H1 (cell line): ENCODE measurements at regions not wholly inside any gene's neighbourhood (a gene's known extent, or its start where the extent isn't known, plus 50 kb on each side); places are given as distances from the start of the nearest gene placed in this dataset.

Experiments used
- CTCF ChIA-PET: fragments of 300-600 bp; sonication (Branson Sonifier 250); formaldehyde crosslinking; loops from one replicate; lab custom pipeline; 2021; ENCODE audit not compliant: partially characterized antibody; lab: Charles Lee
- POLR2A ChIA-PET: fragments of 300-600 bp; sonication (Branson Sonifier 250); formaldehyde crosslinking; loops from one replicate; lab custom pipeline; 2021; ENCODE audit warnings: inconsistent platforms; ENCODE audit not compliant: partially characterized antibody; lab: Charles Lee
- DNase-seq, 2 experiments: peaks; one replicate each; pipeline versions ENCODE4 v3.0.0 to v3.0.0-alpha.2; 2010 to 2022; ENCODE audit warnings: low spot score in 2 of 2, low read depth in 1 of 2, mixed read lengths in 1 of 2
- FAIRE-seq: peaks from 2 replicates; lab custom pipeline; 2011; peaks lifted over from hg19 to GRCh38; lab: Jason Lieb, UNC
- H2AFZ ChIP-seq: 2 replicates; pipeline ENCODE4 v1.8.1; 2012; ENCODE audit warnings: low read length, inconsistent platforms
- H2AK5ac ChIP-seq: 2 replicates; pipeline ENCODE4 v1.6.1; 2013; ENCODE audit warnings: low read depth, low read length
- H2BK120ac ChIP-seq: replicated peaks from 2 replicates; pipeline ENCODE3; 2013; ENCODE audit warnings: low read depth, low read length, inconsistent platforms
- H2BK12ac ChIP-seq: 2 replicates; pipeline ENCODE4 v1.6.1; 2013; ENCODE audit warnings: low read depth, low read length
- H2BK15ac ChIP-seq: 2 replicates; pipeline ENCODE4 v1.6.1; 2013; ENCODE audit warnings: low read length
- H2BK20ac ChIP-seq: 2 replicates; pipeline ENCODE4 v1.6.1; 2013; ENCODE audit warnings: low read length
- H2BK5ac ChIP-seq: 2 replicates; pipeline ENCODE4 v1.6.1; 2013; ENCODE audit warnings: low read depth, low read length
- H3K14ac ChIP-seq: 2 replicates; pipeline ENCODE4 v1.6.1; 2013; ENCODE audit warnings: inconsistent platforms; ENCODE audit not compliant: insufficient read length
- H3K18ac ChIP-seq: 2 replicates; pipeline ENCODE4 v1.6.1; 2013; ENCODE audit warnings: low read length; ENCODE audit errors: extremely low read depth
- H3K23ac ChIP-seq: 2 replicates; pipeline ENCODE4 v1.6.1; 2013; ENCODE audit warnings: inconsistent platforms; ENCODE audit not compliant: insufficient read length
- H3K23me2 ChIP-seq: 2 replicates; pipeline ENCODE4 v1.6.1; 2013; ENCODE audit warnings: low read depth, low read length
- H3K27ac ChIP-seq: 2 replicates; pipeline ENCODE4 v1.6.1; 2011; ENCODE audit warnings: low read depth, low read length, inconsistent platforms
- H3K27me3 ChIP-seq, 4 experiments: replicated peaks in 1 of 4; 1 replicate in 1 of 4; 2 replicates in 3 of 4; pipeline versions ENCODE4 v1.6.1 to v1.8.1; 2011 to 2013; ENCODE audit warnings: low read length in 3 of 4, mild to moderate bottlenecking in 3 of 4, inconsistent platforms in 2 of 4, mixed read lengths in 2 of 4, moderate library complexity in 1 of 4; ENCODE audit not compliant: control insufficient read depth in 3 of 4, insufficient read depth in 3 of 4; ENCODE audit errors: extremely low read depth in 1 of 4
- H3K36me3 ChIP-seq, 4 experiments: 2 replicates each; pipeline versions ENCODE4 v1.6.1 to v1.8.1; 2011 to 2013; ENCODE audit warnings: mild to moderate bottlenecking in 4 of 4, low read length in 3 of 4, moderate library complexity in 2 of 4, control low read depth in 1 of 4, inconsistent platforms in 1 of 4; ENCODE audit not compliant: insufficient read depth in 4 of 4, control insufficient read depth in 2 of 4
- H3K4ac ChIP-seq: replicated peaks from 2 replicates; pipeline ENCODE3; 2013; ENCODE audit warnings: low read length, low read depth, mixed read lengths, inconsistent platforms; ENCODE audit not compliant: insufficient read length
- H3K4me1 ChIP-seq, 4 experiments: replicated peaks in 1 of 4; 1 replicate in 1 of 4; 2 replicates in 3 of 4; pipeline versions ENCODE4 v1.6.1 to v1.8.1; 2011 to 2013; ENCODE audit warnings: low read length in 3 of 4, inconsistent platforms in 2 of 4, mixed read lengths in 1 of 4; ENCODE audit not compliant: insufficient read depth in 4 of 4, control insufficient read depth in 3 of 4
- H3K4me2 ChIP-seq, 2 experiments: 2 replicates each; pipeline versions ENCODE4 v1.6.1 to v1.8.1; 2011 to 2013; ENCODE audit warnings: low read depth in 2 of 2, low read length in 2 of 2, control low read depth in 1 of 2, inconsistent platforms in 1 of 2, mild to moderate bottlenecking in 1 of 2; ENCODE audit not compliant: insufficient read depth in 1 of 2
- H3K4me3 ChIP-seq, 4 experiments: fragments of 200-600, 300-600 bp in 1 of 4; sonication (generic), shearing (Covaris generic), sonication (Bioruptor Twin) in 1 of 4; 2 replicates each; pipeline versions ENCODE4 v1.5.1 to v1.8.1; 2011 to 2016; ENCODE audit warnings: low read length in 4 of 4, low read depth in 3 of 4, control low read depth in 2 of 4, inconsistent platforms in 2 of 4, mild to moderate bottlenecking in 2 of 4, mixed read lengths in 1 of 4, moderate library complexity in 1 of 4; ENCODE audit not compliant: insufficient read depth in 2 of 4; ENCODE audit errors: extremely low read depth in 1 of 4
- H3K56ac ChIP-seq: replicated peaks from 2 replicates; pipeline ENCODE3; 2013; ENCODE audit warnings: low read depth, mild to moderate bottlenecking, mixed read lengths, low read length, inconsistent platforms; ENCODE audit not compliant: insufficient read length
- H3K79me1 ChIP-seq: 2 replicates; pipeline ENCODE4 v1.6.1; 2013; ENCODE audit warnings: low read depth, low read length, control low read depth
- H3K79me2 ChIP-seq, 2 experiments: 2 replicates each; pipeline versions ENCODE4 v1.6.1 to v1.8.1; 2012 to 2013; ENCODE audit warnings: low read length in 2 of 2, mild to moderate bottlenecking in 2 of 2, inconsistent platforms in 1 of 2; ENCODE audit not compliant: insufficient read depth in 2 of 2, control insufficient read depth in 1 of 2
- H3K9ac ChIP-seq, 4 experiments: replicated peaks in 1 of 4; 1 replicate in 1 of 4; 2 replicates in 3 of 4; pipeline versions ENCODE4 v1.6.1 to v1.8.1; 2011 to 2013; ENCODE audit warnings: low read depth in 3 of 4, low read length in 3 of 4, control low read depth in 2 of 4, mild to moderate bottlenecking in 2 of 4, moderate library complexity in 2 of 4, inconsistent platforms in 1 of 4; ENCODE audit errors: extremely low read depth in 1 of 4
- H3K9me3 ChIP-seq, 2 experiments: 2 replicates each; pipeline versions ENCODE4 v1.6.1 to v1.8.1; 2012 to 2013; ENCODE audit warnings: mild to moderate bottlenecking in 2 of 2, moderate library complexity in 2 of 2, control low read depth in 1 of 2, inconsistent platforms in 1 of 2, low read depth in 1 of 2, low read length in 1 of 2, mixed read lengths in 1 of 2; ENCODE audit not compliant: insufficient read depth in 2 of 2
- H4K20me1 ChIP-seq, 2 experiments: replicated peaks in 1 of 2; 2 replicates each; pipeline versions ENCODE3 to v1.8.1; 2011 to 2013; ENCODE audit warnings: inconsistent platforms in 2 of 2, low read length in 2 of 2, mild to moderate bottlenecking in 1 of 2; ENCODE audit not compliant: insufficient read depth in 2 of 2, control insufficient read depth in 1 of 2
- H4K5ac ChIP-seq: 2 replicates; pipeline ENCODE4 v1.6.1; 2013; ENCODE audit warnings: low read length, low read depth, mixed read lengths, inconsistent platforms; ENCODE audit not compliant: insufficient read length
- H4K8ac ChIP-seq: 2 replicates; pipeline ENCODE4 v1.8.0; 2013; ENCODE audit warnings: mild to moderate bottlenecking, moderate library complexity, low read length, inconsistent platforms; ENCODE audit not compliant: insufficient read depth; ENCODE audit errors: extremely low read depth
- H4K91ac ChIP-seq: replicated peaks from 2 replicates; pipeline ENCODE3; 2013; ENCODE audit warnings: low read length, mixed read lengths, inconsistent platforms; ENCODE audit not compliant: insufficient read length
- CBX5 ChIP-seq: fragments of 300-800, 300-1000 bp; sonication (generic); IDR thresholded peaks from 2 replicates; pipeline ENCODE4 v1.7.1; 2016; ENCODE audit warnings: antibody characterized with exemption, low read length, low read depth
- CHD2 ChIP-seq: IDR thresholded peaks from 2 replicates; pipeline ENCODE4 v1.6.1; 2012; ENCODE audit warnings: low read length, improper control_type of control experiment
- EZH2 ChIP-seq: fragments of 200-600 bp; sonication (generic); IDR thresholded peaks from 2 replicates; pipeline ENCODE4 v1.7.1; 2012; ENCODE audit warnings: low read depth, mild to moderate bottlenecking, moderate library complexity, low read length, inconsistent platforms; ENCODE audit not compliant: severe bottlenecking
- FOSL1 ChIP-seq: IDR thresholded peaks from 2 replicates; pipeline ENCODE4 v1.6.1; 2011; ENCODE audit warnings: mild to moderate bottlenecking, low read depth, low read length, moderate library complexity; ENCODE audit not compliant: insufficient read depth
- GABPA ChIP-seq: IDR thresholded peaks from 2 replicates; pipeline ENCODE4 v1.6.1; 2011; ENCODE audit warnings: mild to moderate bottlenecking, low read length, moderate library complexity, borderline replicate concordance; ENCODE audit not compliant: insufficient read depth
- NRF1 ChIP-seq: IDR thresholded peaks from 2 replicates; pipeline ENCODE4 v1.6.1; 2011; ENCODE audit warnings: mild to moderate bottlenecking, low read depth, low read length, improper control_type of control experiment
- POLR2A ChIP-seq, 2 experiments: IDR thresholded peaks; 1 replicate in 1 of 2; 2 replicates in 1 of 2; pipeline ENCODE4 v1.6.1; 2011; ENCODE audit warnings: low read depth in 2 of 2, low read length in 2 of 2, mild to moderate bottlenecking in 2 of 2; ENCODE audit errors: control extremely low read depth in 1 of 2
- POU5F1 ChIP-seq: IDR thresholded peaks from 2 replicates; pipeline ENCODE4 v1.6.1; 2011; ENCODE audit warnings: low read depth, mild to moderate bottlenecking, low read length, moderate library complexity
- RBBP5 ChIP-seq: IDR thresholded peaks from 2 replicates; pipeline ENCODE4 v1.7.1; 2012; ENCODE audit warnings: low read depth, mild to moderate bottlenecking, inconsistent platforms, low read length, moderate library complexity, borderline replicate concordance
- RXRA ChIP-seq: IDR thresholded peaks from 2 replicates; pipeline ENCODE4 v1.6.1; 2011; ENCODE audit warnings: low read depth, mild to moderate bottlenecking, low read length, moderate library complexity; ENCODE audit not compliant: insufficient read depth
- SP2 ChIP-seq: IDR thresholded peaks from 2 replicates; pipeline ENCODE4 v1.6.1; 2012; ENCODE audit warnings: mild to moderate bottlenecking, low read length, inconsistent platforms
- SP4 ChIP-seq: IDR thresholded peaks from 2 replicates; pipeline ENCODE4 v1.6.1; 2012; ENCODE audit warnings: low read length, inconsistent platforms
- SUZ12 ChIP-seq: fragments of 200-600 bp; sonication (generic); IDR thresholded peaks from 2 replicates; pipeline ENCODE4 v1.6.1; 2012; ENCODE audit warnings: mild to moderate bottlenecking, inconsistent platforms, low read length, moderate library complexity, mixed read lengths
- USF2 ChIP-seq: IDR thresholded peaks from 2 replicates; pipeline ENCODE4 v1.6.1; 2011; ENCODE audit warnings: low read length, improper control_type of control experiment
- ZNF274 ChIP-seq: IDR thresholded peaks from 2 replicates; pipeline ENCODE4 v1.7.0; 2012; ENCODE audit warnings: low read length, borderline replicate concordance; ENCODE audit errors: extremely low read depth
- WGBS, 2 experiments: shearing (Covaris generic) in 1 of 2; methylation state at CpG; one replicate each; pipeline versions ENCODE4 v1.1.6 to v1.1.7; 2013 to 2015; ENCODE audit warnings: low lambda C conversion rate in 2 of 2, mixed read lengths in 2 of 2, inconsistent platforms in 1 of 2, low coverage in 1 of 2, missing lambda C conversion rate in 1 of 2; ENCODE audit not compliant: insufficient replicate concordance in 2 of 2, insufficient coverage in 1 of 2, insufficient read length in 1 of 2; ENCODE audit errors: extremely low coverage in 1 of 2, missing lambda C conversion rate in 1 of 2; 5-methylcytosine and 5-hydroxymethylcytosine counted together

DNA sequence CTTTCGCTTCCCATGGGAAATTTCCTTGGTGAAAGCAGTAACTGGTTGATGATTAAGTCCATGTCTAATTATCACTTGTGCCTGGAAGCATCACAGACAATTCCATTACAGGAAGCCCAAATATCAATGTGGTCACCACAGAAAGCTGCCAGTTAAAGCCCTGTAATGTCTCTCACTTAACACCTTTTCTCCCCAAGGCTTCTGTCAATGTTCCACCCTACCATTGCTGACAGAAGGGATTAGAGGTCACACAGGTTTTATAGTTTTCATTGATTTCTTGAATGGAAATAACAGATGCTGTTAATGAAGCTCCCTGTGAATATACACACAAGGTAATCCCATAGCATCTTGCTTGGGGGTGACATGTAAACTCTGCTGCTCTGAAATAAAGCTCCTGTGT, 279.2 kb downstream of the COX7C start:
- Histone ChIP-seq H4K5ac (no peak overlapping the region), H2AK5ac (no peak overlapping the region), H3K4me1 (no peaks in the 10 kb centered on the region), H2BK20ac (no peak overlapping the region), H3K14ac (no peak overlapping the region), H3K9me3 (no peaks in the 10 kb centered on the region), H4K91ac (no peak overlapping the region), H2AFZ (no peak overlapping the region), H2BK15ac (no peak overlapping the region), H2BK12ac (no peak overlapping the region), H3K79me1 (no peaks in the 10 kb centered on the region), H3K27ac (no peak overlapping the region), H3K18ac (no peak overlapping the region), H2BK5ac (no peak overlapping the region), H4K20me1 (no peaks in the 10 kb centered on the region), H2BK120ac (no peak overlapping the region), H3K4ac (no peak overlapping the region), H3K9ac (no peak overlapping the region), H3K36me3 (no peaks in the 10 kb centered on the region), H3K23me2 (peaks cover 1% of the 10 kb centered on the region; the same call in 1 of the 2 replicates), H3K4me3 (no peak overlapping the region), H4K8ac (no peak overlapping the region), H3K79me2 (no peaks in the 10 kb centered on the region), H3K56ac (no peak overlapping the region), H3K23ac (no peak overlapping the region), H3K4me2 (no peak overlapping the region), H3K27me3 (no peaks in the 10 kb centered on the region)
- TF ChIP-seq RXRA = no peak
- no peak for TF ChIP-seq CBX5
- TF ChIP-seq POU5F1 = no peak
- no peak for TF ChIP-seq FOSL1
- TF ChIP-seq SP2 = no peak
- no peak for TF ChIP-seq USF2
- no peak for TF ChIP-seq EZH2
- no peak for TF ChIP-seq RBBP5
- no peak for TF ChIP-seq ZNF274
- TF ChIP-seq SP4 = no peak
- TF ChIP-seq GABPA = no peak
- TF ChIP-seq POLR2A (IDR thresholded peaks at IDR 0.05; ENCODE audit: control extremely low read depth in 1 of 2, low read depth in 2 of 2, low read length in 2 of 2) = no peak
- no peak for TF ChIP-seq NRF1
- TF ChIP-seq CHD2 = no peak
- no peak for TF ChIP-seq SUZ12
- FAIRE-seq (no peak), DNase-seq (no peak)
- ChIA-PET CTCF (interaction anchor here (1.0 to 1.1 kb wide), 2 partner anchors 15 to 360 kb away, joined by 3 to 4 read pairs; no protein-coding TSS in a partner anchor), POLR2A (no interaction called here)
- 92% methylated on average over 1 of the region's 1 CpG; no CpG with 5 or more reads in 1 of the 2 experiments for WGBS, 2 experiments
